Inflammatory macrophage treated with lipopolysaccharide for 4 hours (primary cell): ENCODE measurements at regions not wholly inside any gene's neighbourhood (a gene's known extent, or its start where the extent isn't known, plus 50 kb on each side); places are given as distances from the start of the nearest gene placed in this dataset.
"Not testable (repeated sequence)": the region's sequence is repeated elsewhere in the genome, so short reads cannot be mapped to it uniquely, and the experiment has no call there.

Experiments used
- DNase-seq: peaks from one replicate; pipeline ENCODE4 v3.0.0-alpha.2; 2020

- DNase-seq, result no peak
Measured at GRCh38 chr2:191476901-191477300, 201.0 kb upstream of the NABP1 start.

GRCh38 chr2:191478799-191479679, 198.9 kb upstream of the NABP1 start:
- DNase-seq, result peak; percentile 4

- peak; percentile 23 for DNase-seq
Measured at GRCh38 chr2:191479680-191480023, 198.3 kb upstream of the NABP1 start.

- no peak for DNase-seq
Measured at GRCh38 chr2:191481305-191482070, 196.4 kb upstream of the NABP1 start.

GRCh38 chr2:191483117-191483516, 194.8 kb upstream of the NABP1 start:
- no peak for DNase-seq

GRCh38 chr2:191486584-191487320, 191.2 kb upstream of the NABP1 start:
- DNase-seq, result peak; percentile 72

- peak; percentile 22 for DNase-seq
Measured at GRCh38 chr2:191488135-191488534, 189.8 kb upstream of the NABP1 start.

- DNase-seq, result no peak
Measured at GRCh38 chr2:191489177-191489576, 188.8 kb upstream of the NABP1 start.

- DNase-seq, result no peak
Measured at GRCh38 chr2:191496838-191497237, 181.1 kb upstream of the NABP1 start.

GRCh38 chr2:191497822-191498221, 180.1 kb upstream of the NABP1 start:
- no peak for DNase-seq

- DNase-seq, result no peak
Measured at GRCh38 chr2:191499050-191499449, 178.9 kb upstream of the NABP1 start.

- no peak for DNase-seq
Measured at GRCh38 chr2:191499874-191500565, 177.9 kb upstream of the NABP1 start.

GRCh38 chr2:191500566-191500883, 177.4 kb upstream of the NABP1 start:
- DNase-seq, result no peak

GRCh38 chr2:191500884-191501560, 176.9 kb upstream of the NABP1 start:
- DNase-seq, result no peak

GRCh38 chr2:191501561-191502168, 176.3 kb upstream of the NABP1 start:
- peak; percentile 28 for DNase-seq

- DNase-seq, result no peak
Measured at GRCh38 chr2:191506515-191506914, 171.4 kb upstream of the NABP1 start.

- DNase-seq, result not testable (repeated sequence)
Measured at GRCh38 chr2:191507252-191507853, 170.6 kb upstream of the NABP1 start.

- DNase-seq, result no peak
Measured at GRCh38 chr2:191508738-191509137, 169.2 kb upstream of the NABP1 start.

- no peak for DNase-seq
Measured at GRCh38 chr2:191512216-191512835, 165.6 kb upstream of the NABP1 start.

GRCh38 chr2:191512874-191513273, 165.1 kb upstream of the NABP1 start:
- no peak for DNase-seq

GRCh38 chr2:191514613-191515012, 163.3 kb upstream of the NABP1 start:
- no peak for DNase-seq
